ENCODE measurements at regions not wholly inside any gene's neighbourhood (a gene's known extent, or its start where the extent isn't known, plus 50 kb on each side); places are given as distances from the start of the nearest gene placed in this dataset.

DNA sequence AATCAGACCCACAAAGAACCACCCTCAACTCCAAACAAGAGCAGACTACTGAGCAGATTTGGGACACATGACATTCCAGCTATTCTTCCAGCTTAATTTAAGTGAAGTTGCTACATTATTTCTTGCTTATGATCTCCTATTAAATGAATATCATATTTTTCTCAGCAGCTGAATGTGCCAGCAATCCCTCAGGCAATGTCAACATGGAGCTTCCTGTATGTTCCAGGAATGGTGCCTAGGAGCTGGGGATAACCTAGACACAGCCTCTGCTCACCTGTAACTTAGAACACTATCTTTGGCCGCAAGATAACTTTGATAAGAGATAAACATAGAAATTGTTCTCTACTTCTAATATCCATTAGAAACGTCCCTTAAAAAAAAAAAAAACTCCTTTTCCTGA, 274.4 kb upstream of the RASGEF1B start (continued):
- TF ChIP-seq, protein P1, sequence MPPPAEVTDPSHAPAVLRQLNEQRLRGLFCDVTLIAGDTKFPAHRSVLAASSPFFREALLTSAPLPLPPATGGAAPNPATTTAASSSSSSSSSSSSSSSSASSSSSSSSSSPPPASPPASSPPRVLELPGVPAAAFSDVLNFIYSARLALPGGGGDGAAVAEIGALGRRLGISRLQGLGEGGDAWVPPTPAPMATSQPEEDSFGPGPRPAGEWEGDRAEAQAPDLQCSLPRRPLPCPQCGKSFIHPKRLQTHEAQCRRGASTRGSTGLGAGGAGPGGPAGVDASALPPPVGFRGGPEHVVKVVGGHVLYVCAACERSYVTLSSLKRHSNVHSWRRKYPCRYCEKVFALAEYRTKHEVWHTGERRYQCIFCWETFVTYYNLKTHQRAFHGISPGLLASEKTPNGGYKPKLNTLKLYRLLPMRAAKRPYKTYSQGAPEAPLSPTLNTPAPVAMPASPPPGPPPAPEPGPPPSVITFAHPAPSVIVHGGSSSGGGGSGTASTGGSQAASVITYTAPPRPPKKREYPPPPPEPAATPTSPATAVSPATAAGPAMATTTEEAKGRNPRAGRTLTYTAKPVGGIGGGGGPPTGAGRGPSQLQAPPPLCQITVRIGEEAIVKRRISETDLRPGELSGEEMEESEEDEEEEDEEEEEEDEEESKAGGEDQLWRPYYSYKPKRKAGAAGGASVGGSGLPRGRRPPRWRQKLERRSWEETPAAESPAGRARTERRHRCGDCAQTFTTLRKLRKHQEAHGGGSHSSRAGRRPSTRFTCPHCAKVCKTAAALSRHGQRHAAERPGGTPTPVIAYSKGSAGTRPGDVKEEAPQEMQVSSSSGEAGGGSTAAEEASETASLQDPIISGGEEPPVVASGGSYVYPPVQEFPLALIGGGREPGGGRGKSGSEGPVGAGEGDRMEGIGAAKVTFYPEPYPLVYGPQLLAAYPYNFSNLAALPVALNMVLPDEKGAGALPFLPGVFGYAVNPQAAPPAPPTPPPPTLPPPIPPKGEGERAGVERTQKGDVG (CRISPR knock-in tag; IDR thresholded peaks at IDR 0.05): no peak
- TF ChIP-seq HCFC1 (IDR thresholded peaks at IDR 0.05; ENCODE audit: low read length) (no peak), TCF7 (IDR thresholded peaks at IDR 0.05; ENCODE audit: borderline replicate concordance) (no peak)

DNA sequence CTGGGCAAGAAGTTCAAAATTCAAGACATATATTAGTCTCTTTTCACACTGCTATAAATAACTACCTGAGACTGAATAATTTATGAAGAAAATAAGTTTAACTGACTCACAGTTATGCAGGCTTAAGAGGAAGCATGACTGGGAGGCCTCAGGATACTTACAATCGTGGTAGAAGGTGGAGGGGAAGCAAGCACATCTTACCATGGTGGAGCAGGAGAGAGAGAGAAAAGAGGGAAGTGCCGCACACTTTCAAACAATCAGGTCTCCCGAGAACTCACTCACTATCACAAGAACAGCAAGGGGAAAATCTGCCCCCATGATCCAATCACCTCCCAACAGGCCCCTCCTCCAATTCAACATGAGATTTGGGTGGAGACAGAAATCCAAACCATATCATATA, 273.3 kb upstream of the RASGEF1B start:
- Histone ChIP-seq H3K36me3 (ENCODE audit: control insufficient read depth in 2 of 2, insufficient read depth in 2 of 2, low read length in 1 of 2) (no peaks in the 10 kb centered on the region), H3K9ac (ENCODE audit: control insufficient read depth, insufficient read depth, low read length) (no peak overlapping the region), H3K27me3 (replicated peaks in 1 of 2; ENCODE audit: control insufficient read depth in 2 of 2, insufficient read depth in 2 of 2, low read length in 1 of 2) (no peaks in the 10 kb centered on the region), H3K79me2 (ENCODE audit: control insufficient read depth, insufficient read depth, low read length) (no peaks in the 10 kb centered on the region), H4K20me1 (ENCODE audit: control insufficient read depth, insufficient read depth) (no peaks in the 10 kb centered on the region), H2AFZ (ENCODE audit: control insufficient read depth, low read depth, low read length) (no peak overlapping the region), H3K4me3 (no peak overlapping the region), H3K27ac (ENCODE audit: control insufficient read depth, insufficient read depth) (no peak overlapping the region), H3K4me1 (ENCODE audit: control insufficient read depth, insufficient read depth, low read length) (no peaks in the 10 kb centered on the region), H3K9me3 (replicated peaks; ENCODE audit: control insufficient read depth, insufficient read depth, low read length) (no peaks in the 10 kb centered on the region), H3K4me2 (ENCODE audit: control insufficient read depth, insufficient read depth) (no peak overlapping the region)
- FAIRE-seq: no peak
- intact Hi-C loops (cut with micrococcal nuclease; ENCODE audit: unreplicated experiment): loop anchor here (10.0 kb wide), 1 partner anchor 280 kb away; no protein-coding TSS in a partner anchor
- TF ChIP-seq EGR1 (IDR thresholded peaks at IDR 0.05; ENCODE audit: borderline replicate concordance in 1 of 2, low read depth in 2 of 2, low read length in 2 of 2): no peak
- TF ChIP-seq, protein P2, sequence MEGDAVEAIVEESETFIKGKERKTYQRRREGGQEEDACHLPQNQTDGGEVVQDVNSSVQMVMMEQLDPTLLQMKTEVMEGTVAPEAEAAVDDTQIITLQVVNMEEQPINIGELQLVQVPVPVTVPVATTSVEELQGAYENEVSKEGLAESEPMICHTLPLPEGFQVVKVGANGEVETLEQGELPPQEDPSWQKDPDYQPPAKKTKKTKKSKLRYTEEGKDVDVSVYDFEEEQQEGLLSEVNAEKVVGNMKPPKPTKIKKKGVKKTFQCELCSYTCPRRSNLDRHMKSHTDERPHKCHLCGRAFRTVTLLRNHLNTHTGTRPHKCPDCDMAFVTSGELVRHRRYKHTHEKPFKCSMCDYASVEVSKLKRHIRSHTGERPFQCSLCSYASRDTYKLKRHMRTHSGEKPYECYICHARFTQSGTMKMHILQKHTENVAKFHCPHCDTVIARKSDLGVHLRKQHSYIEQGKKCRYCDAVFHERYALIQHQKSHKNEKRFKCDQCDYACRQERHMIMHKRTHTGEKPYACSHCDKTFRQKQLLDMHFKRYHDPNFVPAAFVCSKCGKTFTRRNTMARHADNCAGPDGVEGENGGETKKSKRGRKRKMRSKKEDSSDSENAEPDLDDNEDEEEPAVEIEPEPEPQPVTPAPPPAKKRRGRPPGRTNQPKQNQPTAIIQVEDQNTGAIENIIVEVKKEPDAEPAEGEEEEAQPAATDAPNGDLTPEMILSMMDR (IDR thresholded peaks at IDR 0.05 in 2 of 3, conservative IDR thresholded peaks at IDR 0.05 in 1 of 3; ENCODE audit: control insufficient read depth in 2 of 3, extremely low read depth in 1 of 3, insufficient read depth in 1 of 3, low read depth in 3 of 3, low read length in 3 of 3): no peak
- TF ChIP-seq, protein P3, sequence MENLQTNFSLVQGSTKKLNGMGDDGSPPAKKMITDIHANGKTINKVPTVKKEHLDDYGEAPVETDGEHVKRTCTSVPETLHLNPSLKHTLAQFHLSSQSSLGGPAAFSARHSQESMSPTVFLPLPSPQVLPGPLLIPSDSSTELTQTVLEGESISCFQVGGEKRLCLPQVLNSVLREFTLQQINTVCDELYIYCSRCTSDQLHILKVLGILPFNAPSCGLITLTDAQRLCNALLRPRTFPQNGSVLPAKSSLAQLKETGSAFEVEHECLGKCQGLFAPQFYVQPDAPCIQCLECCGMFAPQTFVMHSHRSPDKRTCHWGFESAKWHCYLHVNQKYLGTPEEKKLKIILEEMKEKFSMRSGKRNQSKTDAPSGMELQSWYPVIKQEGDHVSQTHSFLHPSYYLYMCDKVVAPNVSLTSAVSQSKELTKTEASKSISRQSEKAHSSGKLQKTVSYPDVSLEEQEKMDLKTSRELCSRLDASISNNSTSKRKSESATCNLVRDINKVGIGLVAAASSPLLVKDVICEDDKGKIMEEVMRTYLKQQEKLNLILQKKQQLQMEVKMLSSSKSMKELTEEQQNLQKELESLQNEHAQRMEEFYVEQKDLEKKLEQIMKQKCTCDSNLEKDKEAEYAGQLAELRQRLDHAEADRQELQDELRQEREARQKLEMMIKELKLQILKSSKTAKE (IDR thresholded peaks at IDR 0.05; ENCODE audit: low read depth, poor library complexity, severe bottlenecking): no peak
- no peak for TF ChIP-seq YBX1 (IDR thresholded peaks at IDR 0.05)
- TF ChIP-seq SRF (IDR thresholded peaks at IDR 0.05; ENCODE audit: low read depth in 2 of 2, low read length in 2 of 2): no peak
- no peak for TF ChIP-seq CBFB (IDR thresholded peaks at IDR 0.05; ENCODE audit: low read depth)
- TF ChIP-seq KAT2A (conservative IDR thresholded peaks at IDR 0.05; ENCODE audit: control insufficient read depth, low read depth, low read length): no peak
- TF ChIP-seq SREBF2 (IDR thresholded peaks at IDR 0.05; ENCODE audit: low read length): no peak
- no peak for TF ChIP-seq BRCA1 (IDR thresholded peaks at IDR 0.05; ENCODE audit: low read depth, low read length)
- no peak for TF ChIP-seq ZSCAN29 (IDR thresholded peaks at IDR 0.05)
- TF ChIP-seq RBBP5 (conservative IDR thresholded peaks at IDR 0.05): no peak
- ChIA-PET POLR2A (no interaction called here), CTCF (interaction anchor here (0.5 kb wide), 1 partner anchor 138 kb away, joined by 3 read pairs; no protein-coding TSS in a partner anchor), SMC1A (ENCODE audit: uncharacterized antibody, unreplicated experiment) (interaction anchor here (1.8 kb wide), 1 partner anchor 9 kb away, joined by 4 read pairs; no protein-coding TSS in a partner anchor), RAD21 (ENCODE audit: unreplicated experiment) (no interaction called here)
- WGBS (ENCODE audit: insufficient coverage, insufficient replicate concordance, low lambda C conversion rate, missing lambda C conversion rate): 7% methylated on average over 3 of the region's 3 CpGs
- no TSS peak for BruUV-seq (replicated peaks)
- ATAC-seq: no peak
- in situ Hi-C loops (cut with MboI): no loop called here
- DNase-seq (ENCODE audit: low read depth, low spot score): no peak

Data from GM12878 (cell line).